Urothelium cell line (cell line): ENCODE measurements at regions not wholly inside any gene's neighbourhood (a gene's known extent, or its start where the extent isn't known, plus 50 kb on each side); places are given as distances from the start of the nearest gene placed in this dataset.

Experiments used
- DNase-seq: peaks from one replicate; pipeline ENCODE4 v3.0.0; 2011; ENCODE audit warnings: low spot score, mixed read lengths
- FAIRE-seq: peaks from 2 replicates; lab custom pipeline; 2011; peaks lifted over from hg19 to GRCh38; lab: Jason Lieb, UNC

DNA sequence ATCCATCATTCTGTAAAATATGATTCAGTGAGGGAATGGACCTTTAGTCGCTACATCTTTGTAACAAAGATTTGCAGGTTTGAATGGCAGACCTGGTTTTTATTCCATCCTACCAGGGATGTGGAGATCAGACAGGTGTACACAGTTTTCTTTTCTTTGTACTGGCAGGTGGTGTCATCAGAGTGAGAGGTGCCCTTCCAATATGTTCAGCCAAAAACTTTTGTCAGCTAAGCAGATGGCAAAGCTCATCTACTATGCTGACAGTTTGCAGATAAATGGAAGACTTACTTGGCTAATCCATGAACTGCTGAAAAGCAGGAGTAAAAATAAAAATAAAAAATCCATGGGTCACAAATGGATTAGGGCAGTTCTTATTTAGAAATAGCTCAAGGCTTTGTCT lies 185.5 kb upstream of the DOK6 start:
- FAIRE-seq (no peak), DNase-seq (no peak)

DNA sequence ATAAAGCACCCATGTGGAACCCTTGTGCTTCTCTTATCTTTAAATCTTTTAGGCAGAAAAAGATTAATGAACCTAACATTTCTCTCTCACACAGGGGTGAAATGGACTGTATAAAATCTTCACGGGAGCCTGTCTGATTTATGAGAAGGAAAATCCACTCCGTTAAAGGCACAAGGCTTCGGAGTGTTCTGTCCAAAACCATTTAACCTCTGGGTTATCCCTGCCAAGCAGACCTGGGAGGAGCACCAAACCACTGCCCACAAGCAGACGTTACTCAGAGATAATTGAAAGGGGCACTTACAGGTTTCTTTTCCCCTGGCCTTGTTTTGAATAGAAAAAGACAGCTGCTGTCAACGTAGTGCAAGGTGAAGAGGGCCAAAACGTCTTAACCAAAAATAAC lies 184.4 kb upstream of the DOK6 start:
- FAIRE-seq: no peak
- no peak for DNase-seq

DNA sequence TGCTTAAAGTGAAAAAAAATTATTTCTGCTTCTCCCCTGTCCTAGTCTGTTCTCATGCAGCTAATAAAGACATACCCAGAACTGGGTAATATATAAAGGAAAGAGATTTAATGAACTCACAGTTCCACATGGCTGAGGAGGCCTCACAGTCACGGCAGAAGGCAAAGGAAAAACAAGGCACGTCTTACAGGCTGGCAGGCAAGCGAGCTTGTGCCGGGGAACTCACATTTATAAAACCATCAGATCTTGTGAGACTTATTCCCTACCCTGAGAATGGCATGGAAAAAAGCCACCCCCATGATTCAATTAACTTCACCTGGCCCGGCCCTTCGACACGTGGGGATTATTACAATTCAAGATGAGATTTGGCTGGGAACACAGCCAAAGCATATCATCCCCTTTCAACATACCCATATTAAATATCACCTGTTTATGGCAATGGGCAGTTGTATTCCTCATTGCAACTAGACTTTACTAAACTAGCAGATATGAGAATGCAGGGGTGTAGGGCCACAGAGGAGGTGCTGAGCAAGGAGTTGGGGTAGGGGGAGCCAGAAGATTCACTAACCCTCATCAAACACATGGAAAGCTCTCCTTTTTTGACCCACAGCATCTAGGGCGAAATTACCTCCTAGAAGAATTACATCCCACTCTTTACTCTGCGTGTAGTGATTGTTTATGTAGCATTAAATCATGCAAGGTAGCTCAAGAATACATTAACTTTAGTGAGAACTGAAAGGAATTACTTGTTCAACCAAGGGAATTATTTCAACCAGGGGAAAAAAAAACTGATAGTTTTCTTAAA lies 183.3 kb upstream of the DOK6 start:
- FAIRE-seq (no peak), DNase-seq (no peak)

DNA sequence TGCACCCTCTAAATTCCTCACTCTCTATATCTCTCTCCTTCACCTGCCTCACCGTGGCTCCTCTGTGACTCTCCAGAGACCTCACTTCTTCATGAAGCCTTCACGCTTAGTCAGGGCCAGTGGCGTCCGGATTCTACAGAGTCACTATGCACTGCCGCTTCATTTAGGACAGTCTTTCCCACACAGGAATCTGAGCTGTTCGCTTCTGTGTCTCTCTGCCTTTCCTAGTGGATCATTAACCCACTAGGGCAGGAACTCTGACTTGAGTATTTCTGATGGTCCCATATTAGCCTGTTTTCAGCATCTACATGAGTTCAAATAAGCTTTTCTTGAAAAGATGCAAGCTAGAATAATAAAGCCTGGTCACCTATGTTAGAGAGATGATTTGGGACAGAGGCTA lies 180.2 kb upstream of the DOK6 start:
- FAIRE-seq (no peak), DNase-seq (no peak)

DNA sequence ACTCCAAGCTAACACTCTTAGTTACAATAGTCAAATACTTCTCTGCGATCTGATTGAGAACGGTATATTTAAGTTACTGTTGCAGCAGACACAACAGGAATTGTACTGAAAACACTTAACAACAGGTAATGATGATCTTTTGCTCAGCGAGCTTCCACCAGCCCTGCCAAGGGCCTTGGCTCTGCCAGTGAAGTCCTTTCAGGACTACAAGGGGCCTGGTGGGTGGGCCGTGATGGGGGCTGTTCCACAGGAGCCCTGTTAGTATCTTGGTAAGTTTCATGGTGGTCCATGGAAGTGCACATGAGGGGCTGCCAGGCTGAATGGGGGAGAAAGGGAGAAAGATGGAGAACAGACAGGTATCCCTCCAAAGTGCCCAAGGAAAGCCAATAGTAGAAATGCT lies 178.6 kb upstream of the DOK6 start:
- FAIRE-seq: no peak

DNA sequence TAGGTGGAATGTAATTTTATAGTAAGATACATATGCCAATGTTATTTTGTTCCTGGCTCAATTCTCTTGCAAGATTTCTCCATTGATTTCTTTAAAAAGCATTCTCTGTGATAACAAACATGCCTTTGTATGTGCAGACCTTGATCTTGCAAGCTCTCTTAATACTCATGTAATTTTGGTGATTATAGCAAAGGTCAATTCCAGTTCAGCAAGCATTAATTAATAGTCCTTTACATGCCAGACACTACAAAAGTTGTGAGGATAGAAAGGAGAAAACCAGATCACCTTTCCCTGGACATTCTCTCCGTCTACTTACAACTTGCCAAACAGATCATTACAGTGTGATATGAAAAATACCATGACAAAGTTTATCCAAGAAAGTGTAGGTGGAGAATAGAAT lies 173.7 kb upstream of the DOK6 start:
- FAIRE-seq: no peak

More for the DNA sequence above, 178.6 kb upstream of the DOK6 start:
- DNase-seq: no peak

DNA sequence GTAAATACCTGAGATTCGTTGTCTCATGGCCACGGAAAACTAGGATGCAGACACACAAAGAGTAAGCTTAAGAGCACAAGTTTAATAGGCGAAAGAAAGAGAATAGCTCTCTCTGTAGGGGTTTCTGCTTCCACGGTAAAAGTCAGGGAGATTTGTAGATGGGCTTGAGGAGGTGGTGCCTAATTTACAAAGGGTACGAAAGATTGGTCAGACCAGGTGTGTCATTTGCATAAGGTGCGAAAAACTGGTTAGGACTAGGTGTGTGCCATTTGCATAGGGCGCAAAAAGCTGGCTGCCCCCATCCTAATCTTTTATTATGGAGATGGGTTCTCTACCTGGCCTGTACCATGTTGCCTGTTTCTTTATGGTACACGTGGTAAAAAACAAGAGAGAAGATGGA lies 170.5 kb upstream of the DOK6 start:
- FAIRE-seq: no peak
- no peak for DNase-seq

More for the DNA sequence above, 173.7 kb upstream of the DOK6 start:
- DNase-seq: no peak

DNA sequence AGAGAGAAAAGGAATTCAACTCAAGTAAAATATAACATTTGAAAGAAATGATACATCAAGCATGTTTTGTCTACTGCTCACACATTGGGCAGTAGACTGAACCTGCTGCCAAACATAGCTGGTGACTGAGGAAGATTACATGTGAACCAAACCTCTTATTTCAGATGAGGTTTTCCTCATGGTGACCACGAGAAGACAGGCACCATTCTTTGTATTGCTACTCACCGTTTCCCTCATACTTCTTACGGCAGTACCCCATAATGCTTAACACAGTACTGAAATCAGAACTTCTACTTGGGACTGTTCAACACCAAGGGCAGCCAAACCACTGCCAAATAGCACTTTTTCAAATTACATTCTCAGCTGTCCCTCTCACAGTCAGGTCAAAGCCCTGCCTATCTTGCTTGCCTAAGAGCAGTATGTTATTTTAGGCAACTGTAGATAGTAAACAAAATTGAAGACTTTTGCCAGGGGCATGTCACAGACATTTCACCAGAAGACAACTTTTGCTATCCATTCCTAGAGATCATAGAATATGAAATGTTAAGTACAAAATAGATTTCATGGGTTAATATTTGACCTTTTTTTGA lies 167.1 kb upstream of the DOK6 start:
- no peak for FAIRE-seq

DNA sequence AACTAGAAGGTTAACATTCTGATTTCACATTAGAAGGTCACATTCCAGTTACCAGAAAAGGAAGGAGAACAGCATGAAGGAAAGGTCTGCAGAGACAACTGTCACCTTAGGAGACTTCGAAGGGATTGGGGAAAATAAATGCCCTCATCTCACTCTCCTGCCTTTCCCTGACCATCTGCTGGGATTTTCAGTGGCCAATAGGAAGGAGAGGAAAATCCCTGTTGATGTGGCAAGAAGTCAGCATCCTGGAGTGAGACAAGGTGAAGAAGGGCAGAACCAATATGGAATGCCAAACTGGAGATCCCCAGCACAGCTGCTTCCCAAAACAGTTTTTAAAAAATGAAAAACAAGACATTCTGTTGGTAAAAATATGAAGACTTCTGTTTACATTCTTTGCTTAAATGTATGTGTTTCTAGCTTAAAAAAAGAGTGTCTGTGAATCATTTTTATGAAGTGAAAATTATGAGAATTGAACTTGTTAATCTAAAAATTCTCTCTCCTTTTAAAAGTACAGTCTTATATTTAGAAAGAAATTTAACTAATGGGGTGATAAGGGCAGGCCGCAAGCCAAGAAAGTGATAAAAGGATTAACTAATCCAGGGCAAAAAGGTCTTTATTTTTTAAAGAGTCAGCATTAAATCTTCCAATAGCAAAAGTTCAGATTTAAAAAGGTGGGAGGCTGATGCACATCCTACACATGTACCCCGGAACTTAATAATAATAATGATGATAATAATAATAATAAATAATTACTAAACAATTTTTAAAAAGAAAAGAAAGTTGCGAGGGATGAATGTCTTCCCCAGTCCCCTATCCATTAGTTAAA lies 160.6 kb upstream of the DOK6 start:
- FAIRE-seq (no peak), DNase-seq (no peak)

More for the DNA sequence above, 167.1 kb upstream of the DOK6 start:
- no peak for DNase-seq

DNA sequence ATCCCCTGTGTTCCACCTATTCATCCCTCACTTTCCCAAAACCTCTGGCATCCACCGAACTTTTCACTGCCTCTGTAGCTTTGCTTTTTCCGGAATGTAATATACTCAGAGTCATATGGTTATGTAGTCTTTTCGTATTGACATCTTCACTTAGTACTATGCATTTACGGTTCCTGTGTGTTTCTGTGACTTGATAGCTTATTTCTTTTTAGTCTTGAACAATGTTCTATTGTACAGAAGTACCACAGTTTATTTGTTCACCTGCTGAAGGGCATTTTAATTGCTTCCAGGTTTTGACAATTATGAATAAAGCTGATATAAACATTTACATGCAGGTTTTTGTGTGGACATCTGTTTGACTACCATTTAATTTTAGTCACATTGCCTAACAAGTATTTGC lies 154.7 kb upstream of the DOK6 start:
- FAIRE-seq (no peak), DNase-seq (no peak)

DNA sequence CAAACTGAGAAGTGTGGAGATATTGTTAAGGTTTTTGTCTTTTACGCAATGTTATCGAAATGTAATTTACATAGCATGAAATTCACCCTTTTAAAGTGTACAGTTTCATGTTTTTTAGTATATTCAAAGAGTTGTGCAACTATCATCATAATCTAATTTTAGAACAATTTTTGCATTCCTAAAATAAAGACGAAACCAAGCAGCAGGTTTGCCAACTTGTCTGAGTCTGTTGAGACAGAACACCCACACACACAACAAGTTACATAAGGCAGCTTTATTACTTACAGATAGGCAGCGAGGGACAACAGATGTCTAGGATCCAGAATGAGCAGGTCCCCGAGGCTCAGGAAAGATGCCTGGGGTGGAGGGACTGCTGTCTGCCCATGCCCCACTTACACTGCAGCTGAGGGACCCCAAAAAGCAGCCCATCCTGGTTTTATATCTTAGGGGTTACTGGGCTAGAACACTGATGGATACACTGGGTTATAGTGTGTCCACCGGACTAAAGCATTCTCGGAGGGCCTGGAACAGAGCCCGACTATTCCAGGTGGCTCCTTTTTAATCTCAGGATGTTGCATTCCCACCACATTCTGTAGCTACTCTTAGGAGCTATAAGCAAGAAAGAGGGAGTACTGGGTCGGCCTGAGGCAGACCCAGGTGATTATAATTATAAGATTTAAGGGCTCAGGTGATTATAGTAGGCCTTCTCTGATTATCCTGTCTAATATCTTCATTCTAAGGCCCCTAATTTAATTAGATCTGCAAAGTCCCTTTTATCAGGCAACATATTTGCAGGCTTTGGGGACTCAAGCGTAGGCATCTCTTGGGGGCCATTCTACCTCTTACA lies 150.2 kb upstream of the DOK6 start:
- DNase-seq (no peak), FAIRE-seq (no peak)

DNA sequence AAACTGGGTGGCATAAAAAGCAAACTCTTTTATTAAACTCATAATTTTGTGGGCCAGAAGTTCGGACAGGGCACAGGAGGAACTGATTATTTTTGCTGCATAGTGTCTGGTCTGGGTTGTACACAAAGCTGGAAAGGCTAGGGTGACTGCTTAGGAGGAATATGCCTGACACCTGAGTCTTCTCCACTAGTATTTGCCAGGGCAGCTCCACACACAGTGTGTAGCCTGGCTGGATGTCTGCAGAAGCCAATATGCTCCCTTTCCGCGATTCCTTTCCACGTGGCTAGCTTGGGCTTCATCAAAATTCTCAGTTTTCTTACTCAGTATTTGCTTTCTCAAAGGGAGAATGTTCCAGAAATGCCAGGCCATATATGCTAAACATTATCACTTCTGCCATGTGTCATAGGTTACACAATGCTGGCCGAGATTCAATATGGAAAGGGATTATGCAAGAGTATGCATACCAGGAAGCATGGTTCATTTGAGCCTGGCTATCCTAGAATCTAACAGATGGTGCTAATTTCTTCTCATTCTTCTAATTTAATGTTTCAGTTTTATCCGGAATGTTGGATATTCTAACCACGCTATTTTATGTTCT lies 142.7 kb upstream of the DOK6 start:
- DNase-seq: no peak
- FAIRE-seq: no peak

DNA sequence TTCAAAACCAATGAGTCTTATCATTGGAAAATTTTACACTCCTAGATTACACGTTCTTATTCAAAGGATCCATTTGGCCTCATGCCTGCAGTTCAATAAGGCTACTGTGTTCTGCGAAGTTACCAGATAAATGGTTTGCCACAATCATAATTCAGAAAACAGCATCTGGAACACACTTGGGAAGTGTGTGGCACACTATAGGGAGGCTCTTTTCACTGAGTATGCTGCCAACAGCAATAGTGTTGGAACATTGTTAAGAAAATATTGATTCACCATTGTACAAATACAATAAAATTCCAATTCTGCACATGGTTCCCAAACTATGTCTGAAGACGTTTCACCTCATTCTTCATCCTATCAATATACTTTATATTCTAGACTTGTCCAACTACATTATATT lies 141.4 kb upstream of the DOK6 start:
- FAIRE-seq: no peak
- no peak for DNase-seq

DNA sequence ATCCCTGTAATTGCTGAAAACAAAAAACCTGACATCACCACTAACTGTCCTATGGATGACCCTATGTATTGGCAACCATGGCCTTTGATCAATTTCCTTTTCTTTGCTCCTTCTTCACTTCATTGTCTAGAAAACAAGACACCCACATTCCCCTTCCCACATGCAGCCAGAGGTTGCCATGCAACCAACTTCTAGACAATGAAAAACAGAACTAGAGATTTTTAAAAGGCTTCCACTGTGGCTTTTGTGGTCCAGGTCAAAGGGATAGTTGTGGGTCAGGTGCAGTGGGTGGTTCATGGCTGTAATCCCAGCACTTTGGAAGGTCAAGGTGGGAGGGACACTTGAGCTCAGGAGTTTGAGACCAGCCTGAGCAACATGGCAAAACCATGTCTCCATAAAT lies 139.3 kb upstream of the DOK6 start:
- DNase-seq: no peak
- FAIRE-seq: no peak

DNA sequence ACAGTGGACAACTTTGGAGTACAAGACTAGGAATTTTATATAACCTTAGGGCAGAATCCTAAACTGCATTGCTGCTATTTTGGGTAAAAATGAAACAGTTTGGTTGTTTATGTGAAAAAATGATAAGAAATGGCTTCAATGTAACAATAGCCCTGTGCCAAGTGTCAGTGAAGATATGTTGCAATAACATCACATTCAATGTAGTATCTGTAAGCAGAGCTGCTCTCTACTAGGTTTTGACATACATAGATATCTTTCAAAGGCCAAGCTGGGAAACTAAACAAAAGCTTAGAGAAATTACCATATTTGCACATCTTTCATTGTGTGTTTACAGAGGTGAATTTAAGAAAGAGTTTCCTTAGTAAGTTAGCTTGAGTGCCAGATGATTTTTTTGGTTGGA lies 135.0 kb upstream of the DOK6 start:
- no peak for DNase-seq

DNA sequence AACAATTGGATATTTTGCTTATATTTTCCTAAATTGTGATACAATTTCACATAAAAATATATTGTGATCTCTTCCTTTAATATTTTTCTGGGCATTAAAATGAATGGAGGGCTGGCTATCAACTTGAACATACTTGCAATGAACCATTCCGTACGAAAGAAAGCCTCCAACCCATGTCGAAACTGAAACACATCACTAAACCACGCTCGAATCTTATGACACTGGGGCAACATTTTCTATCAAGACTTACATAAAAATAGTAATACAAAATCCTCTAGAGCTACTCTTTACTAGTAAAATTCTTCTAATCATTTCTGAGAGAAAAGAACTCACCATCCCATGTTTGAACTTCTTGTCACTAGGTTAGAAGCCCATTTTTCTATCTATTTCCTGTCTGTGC lies 132.8 kb upstream of the DOK6 start:
- DNase-seq: no peak
- no peak for FAIRE-seq

More for the DNA sequence above, 135.0 kb upstream of the DOK6 start:
- FAIRE-seq: no peak

DNA sequence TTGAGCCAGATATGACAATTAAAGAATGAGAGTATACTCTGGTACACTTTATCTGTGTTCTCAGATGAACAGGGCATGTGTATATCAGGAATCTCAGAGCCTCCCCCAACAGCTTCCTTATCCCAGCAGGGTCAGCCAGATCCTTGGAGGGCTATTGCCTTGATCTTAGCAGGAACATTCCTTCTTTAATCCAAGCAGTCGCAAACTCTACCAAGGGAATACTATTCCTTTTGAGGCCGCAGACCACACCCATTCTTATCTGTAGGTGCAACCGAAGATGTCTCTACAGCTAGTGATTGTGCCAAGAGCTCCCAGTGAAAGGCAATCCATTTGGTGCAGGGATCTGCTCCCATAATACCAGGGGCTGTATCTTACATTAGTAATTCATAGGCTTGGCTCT lies 118.3 kb upstream of the DOK6 start:
- FAIRE-seq (no peak), DNase-seq (no peak)

DNA sequence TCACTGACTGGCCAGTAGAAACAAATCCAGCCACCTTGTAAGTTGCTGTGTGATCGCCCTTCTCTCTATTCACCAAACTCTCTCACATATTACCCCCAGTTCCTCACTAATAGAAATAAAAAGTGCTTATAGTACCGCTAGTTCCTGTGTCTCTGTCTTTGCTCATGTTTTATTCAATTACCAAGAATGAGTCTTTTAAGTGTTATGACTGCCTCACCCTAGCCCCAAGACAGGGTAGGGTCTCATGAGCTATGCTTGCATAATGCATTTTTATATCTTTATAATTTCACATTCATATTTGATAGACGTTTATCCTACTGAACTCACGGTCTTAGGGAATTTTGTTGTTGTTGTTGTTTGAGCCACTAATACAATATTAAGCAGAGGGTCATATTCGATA lies 109.6 kb upstream of the DOK6 start:
- no peak for DNase-seq
- no peak for FAIRE-seq

DNA sequence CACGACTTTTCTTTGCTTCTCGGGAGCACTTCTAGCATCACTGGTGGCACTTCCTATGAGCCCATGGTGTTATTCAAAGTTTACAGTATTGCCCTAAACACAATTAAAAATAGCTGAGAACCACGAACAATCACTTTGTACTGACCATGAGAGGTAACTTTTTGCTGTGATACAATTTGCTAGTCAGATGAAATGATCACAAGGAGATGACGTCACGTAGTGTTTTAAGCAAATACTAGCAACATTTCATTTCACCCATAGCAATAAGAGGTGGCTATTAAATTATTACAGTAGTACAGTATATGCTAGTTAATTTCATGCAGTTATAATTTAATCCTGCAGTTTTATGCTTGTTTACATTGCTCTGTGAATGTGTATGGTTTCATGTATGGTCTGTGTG lies 108.9 kb upstream of the DOK6 start:
- FAIRE-seq (no peak), DNase-seq (no peak)

DNA sequence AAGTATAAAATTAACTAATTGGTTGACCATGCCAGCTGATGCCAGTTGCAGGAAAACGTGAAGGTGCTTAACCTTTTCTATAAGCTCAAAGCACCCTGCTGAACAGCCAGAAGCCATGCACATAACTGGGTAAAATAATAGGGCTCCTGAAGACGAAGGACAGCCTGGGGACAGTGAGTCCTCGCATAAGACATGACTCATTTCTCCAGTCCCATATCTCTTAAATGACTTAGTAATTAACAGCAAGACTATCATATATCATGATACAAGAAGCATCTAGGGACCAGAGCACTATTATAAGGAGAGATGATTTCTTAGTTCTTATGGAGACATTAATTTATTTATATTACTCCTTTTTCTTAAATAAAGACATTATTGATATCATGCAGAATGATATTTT lies 100.5 kb upstream of the DOK6 start:
- FAIRE-seq (no peak), DNase-seq (no peak)

DNA sequence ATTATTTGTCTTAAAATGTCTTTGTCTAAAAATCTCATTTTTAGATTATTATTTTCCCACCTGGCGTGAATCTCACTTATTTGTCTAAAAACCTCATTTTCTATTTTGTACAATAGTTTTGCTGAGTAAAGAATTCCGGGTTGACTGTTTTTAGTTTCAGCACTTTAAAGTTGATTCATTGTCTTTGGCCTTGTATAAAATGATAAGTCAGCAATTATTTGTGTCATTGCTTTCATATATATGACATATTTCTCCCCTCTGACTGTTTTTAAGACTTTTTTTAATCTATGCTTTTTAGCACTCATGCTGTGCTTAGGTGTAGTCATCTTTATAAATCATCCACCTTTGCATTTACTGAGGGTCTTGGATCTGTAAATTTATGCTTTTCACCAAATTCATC lies 92.1 kb upstream of the DOK6 start:
- no peak for FAIRE-seq
- no peak for DNase-seq
